AG04449 (cell line): ENCODE measurements at regions not wholly inside any gene's neighbourhood (a gene's known extent, or its start where the extent isn't known, plus 50 kb on each side); places are given as distances from the start of the nearest gene placed in this dataset.

Experiments used
- CTCF ChIA-PET: fragments of 350-600 bp; formaldehyde crosslinking; extraction: SDS; loops from one replicate; lab custom pipeline; 2021; ENCODE audit warnings: antibody characterized with exemption; lab: Yijun Ruan, JAX
- POLR2A ChIA-PET: fragments of 400-600, 350-600 bp; formaldehyde crosslinking; extraction: SDS; loops from one replicate; lab custom pipeline; 2020; ENCODE audit warnings: antibody characterized with exemption, inconsistent platforms; lab: Yijun Ruan, JAX
- DNase-seq: peaks from one replicate; pipeline ENCODE4 v3.0.0-alpha.2; 2010; ENCODE audit warnings: low read depth, low spot score
- H3K4me3 ChIP-seq: 2 replicates; pipeline ENCODE4 v1.5.1; 2011; ENCODE audit warnings: low read depth, mild to moderate bottlenecking, control low read depth, low read length
- TF ChIP-seq, protein P1 (sequence below): IDR thresholded peaks from one replicate; pipeline ENCODE4 v1.5.1; 2011; ENCODE audit warnings: mild to moderate bottlenecking, moderate library complexity, low read length, control low read depth, inconsistent platforms; ENCODE audit not compliant: insufficient read depth; ENCODE audit errors: missing control alignments

DNA sequence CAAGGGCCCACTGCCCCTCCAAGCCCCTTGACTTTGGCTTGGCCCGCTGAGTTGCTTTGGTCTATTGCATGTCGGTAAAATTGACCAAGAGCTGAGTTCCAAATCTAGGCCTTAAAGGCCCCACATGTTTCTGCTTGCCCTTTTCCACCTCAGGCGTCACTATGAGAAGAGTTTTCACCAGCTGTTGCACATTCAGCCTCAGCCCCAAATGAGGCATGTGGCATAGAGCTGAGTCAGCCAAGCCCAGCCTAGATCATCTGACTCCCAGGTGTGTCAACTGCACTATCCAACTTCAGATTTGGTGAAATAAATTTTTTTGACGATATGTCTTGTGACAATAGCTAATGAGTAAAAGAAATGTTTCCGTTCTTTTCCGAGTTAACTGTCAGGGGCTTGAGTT lies 424.5 kb upstream of the FAM47C start:
- no peak for DNase-seq
- TF ChIP-seq, protein P1, sequence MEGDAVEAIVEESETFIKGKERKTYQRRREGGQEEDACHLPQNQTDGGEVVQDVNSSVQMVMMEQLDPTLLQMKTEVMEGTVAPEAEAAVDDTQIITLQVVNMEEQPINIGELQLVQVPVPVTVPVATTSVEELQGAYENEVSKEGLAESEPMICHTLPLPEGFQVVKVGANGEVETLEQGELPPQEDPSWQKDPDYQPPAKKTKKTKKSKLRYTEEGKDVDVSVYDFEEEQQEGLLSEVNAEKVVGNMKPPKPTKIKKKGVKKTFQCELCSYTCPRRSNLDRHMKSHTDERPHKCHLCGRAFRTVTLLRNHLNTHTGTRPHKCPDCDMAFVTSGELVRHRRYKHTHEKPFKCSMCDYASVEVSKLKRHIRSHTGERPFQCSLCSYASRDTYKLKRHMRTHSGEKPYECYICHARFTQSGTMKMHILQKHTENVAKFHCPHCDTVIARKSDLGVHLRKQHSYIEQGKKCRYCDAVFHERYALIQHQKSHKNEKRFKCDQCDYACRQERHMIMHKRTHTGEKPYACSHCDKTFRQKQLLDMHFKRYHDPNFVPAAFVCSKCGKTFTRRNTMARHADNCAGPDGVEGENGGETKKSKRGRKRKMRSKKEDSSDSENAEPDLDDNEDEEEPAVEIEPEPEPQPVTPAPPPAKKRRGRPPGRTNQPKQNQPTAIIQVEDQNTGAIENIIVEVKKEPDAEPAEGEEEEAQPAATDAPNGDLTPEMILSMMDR = no peak
- H3K4me3 ChIP-seq = no peak overlapping the region
- CTCF ChIA-PET = no interaction called here
- POLR2A ChIA-PET = no interaction called here

DNA sequence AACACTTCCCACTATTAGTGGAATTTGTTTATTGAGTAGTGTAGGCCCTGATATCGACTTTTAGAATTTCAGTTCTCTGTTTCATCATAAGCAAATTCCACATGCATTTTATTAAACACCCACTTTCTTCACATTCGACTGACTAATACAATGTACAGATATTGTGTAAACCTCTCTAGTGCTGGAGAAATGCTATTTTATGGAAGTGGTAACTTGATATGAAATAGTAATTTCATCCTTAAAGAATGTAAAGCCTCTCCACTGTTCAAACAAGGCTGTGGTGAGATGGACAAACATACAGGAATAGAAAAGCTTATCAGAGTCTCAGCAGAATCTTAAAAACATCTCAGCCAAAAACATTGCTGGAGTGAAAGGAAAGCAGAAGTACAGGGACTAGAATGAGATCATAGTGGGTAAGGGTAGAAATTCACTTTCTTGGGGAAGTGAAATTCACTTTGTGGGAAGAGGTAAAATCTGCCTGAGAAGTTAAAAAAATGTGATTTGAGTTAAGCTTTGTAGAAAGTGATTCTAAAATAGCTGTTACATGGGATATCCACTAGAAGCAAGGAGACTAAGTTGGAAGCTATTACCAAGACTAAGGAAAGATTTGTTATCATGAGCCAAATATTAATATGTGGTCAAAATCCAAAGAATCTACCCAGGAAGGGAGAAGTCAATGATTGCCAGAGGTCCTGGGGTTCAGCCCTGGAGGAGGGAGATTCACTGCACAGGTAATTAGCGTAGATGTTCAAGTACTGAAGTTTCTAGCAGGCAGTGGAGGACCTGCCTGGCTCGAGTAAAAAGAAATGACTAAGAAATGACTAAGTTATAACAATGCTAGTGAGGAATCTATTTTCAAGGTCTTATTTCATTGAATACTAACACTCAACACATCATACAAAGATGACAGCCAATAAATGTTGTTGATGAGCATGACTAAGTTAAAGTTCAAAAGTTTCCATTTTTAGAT lies 398.3 kb upstream of the FAM47C start:
- TF ChIP-seq, protein P1 = no peak
- CTCF ChIA-PET = no interaction called here
- DNase-seq = no peak
- POLR2A ChIA-PET = no interaction called here
- no peak overlapping the region for H3K4me3 ChIP-seq

DNA sequence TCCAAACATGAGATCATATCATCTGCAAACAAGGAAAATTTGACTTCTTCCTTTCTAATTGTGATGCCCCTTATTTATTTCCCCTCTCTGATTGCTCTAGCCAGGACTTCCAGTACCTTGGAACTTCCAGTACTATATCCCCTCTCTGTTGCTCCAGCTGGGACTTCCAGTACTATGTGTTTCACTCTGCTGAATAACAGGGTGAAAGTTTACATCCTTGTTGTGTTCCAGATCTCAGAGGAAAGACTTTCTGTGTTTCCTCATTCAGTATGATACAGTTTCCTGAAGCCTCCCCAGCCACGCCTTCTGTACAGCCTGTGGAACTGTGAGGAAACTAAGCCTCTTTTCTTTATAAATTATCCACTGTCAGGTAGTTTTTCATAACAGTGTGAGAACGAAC lies 381.3 kb upstream of the FAM47C start:
- CTCF ChIA-PET = no interaction called here
- DNase-seq = no peak
- POLR2A ChIA-PET = no interaction called here
- TF ChIP-seq, protein P1 = no peak
- H3K4me3 ChIP-seq = no peak overlapping the region

DNA sequence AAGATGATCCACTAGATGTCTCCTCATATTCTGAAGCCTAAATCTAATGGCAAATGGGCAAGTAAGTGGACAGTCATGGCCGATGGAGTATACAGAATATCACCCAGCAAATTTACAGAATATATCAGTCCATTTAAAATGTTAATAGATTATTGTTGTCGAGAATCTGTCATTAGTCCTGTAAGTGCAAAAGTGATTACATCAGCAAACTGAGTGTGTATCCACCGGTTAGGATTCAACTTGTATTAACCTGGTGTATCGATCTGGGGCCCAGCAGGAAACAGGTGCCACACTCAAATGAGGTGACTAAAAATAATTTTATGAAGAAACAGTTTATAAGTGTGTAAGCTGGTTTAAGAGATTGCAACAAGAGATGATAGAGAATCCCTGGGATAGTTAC lies 367.9 kb upstream of the FAM47C start:
- H3K4me3 ChIP-seq = no peak overlapping the region
- ChIA-PET CTCF (no interaction called here), POLR2A (no interaction called here)
- TF ChIP-seq, protein P1 = no peak
- no peak for DNase-seq

DNA sequence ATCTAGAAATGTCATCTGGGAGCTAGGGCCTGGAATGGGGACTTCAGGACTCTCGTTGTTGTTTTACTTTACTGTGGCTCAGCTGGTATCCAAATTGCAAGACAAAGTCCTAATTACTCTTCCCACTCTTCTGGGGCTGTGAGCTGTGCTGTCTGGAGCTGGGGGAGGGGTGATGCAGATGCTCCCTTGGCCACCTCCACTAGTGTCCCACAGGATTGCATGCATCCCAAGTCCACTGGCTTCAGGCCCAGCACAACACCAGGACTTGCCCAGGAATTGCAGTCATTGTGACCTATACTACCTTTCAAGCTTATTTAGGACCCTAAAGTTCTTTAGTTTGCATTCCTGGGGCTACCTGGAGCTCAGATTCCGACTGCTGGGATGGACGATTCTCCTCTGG lies 366.1 kb upstream of the FAM47C start:
- POLR2A ChIA-PET = no interaction called here
- DNase-seq = no peak

DNA sequence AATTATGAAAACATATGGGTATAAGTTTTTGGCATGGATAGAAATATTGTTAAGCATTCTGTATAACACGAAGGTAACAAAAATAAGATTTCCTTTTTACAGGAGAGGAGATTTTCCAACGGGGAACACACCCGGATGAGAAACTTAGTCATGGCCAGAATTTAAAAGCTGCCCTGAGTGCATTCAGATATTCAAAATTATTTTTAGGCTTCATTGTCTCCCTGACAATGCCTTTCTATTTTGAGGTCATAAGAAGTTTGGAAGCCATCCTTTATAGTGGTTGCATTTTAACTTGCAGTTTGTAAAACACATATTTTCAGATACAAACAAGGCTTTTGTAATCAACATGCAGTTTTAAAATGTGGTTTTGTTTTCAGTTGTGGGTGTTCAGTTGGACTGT lies 357.5 kb upstream of the FAM47C start:
- ChIA-PET CTCF (no interaction called here), POLR2A (no interaction called here)
- no peak for DNase-seq
- TF ChIP-seq, protein P1 = no peak
- no peak overlapping the region for H3K4me3 ChIP-seq

More for the DNA sequence above, 366.1 kb upstream of the FAM47C start:
- TF ChIP-seq, protein P1 = no peak
- H3K4me3 ChIP-seq = no peak overlapping the region
- CTCF ChIA-PET = no interaction called here
